Amniotic stem cell (primary cell): ENCODE measurements at regions not wholly inside any gene's neighbourhood (a gene's known extent, or its start where the extent isn't known, plus 50 kb on each side); places are given as distances from the start of the nearest gene placed in this dataset.

Source experiments
- DNase-seq: peaks from one replicate; lab custom pipeline; 2025; lab: John Stamatoyannopoulos, UW

DNA sequence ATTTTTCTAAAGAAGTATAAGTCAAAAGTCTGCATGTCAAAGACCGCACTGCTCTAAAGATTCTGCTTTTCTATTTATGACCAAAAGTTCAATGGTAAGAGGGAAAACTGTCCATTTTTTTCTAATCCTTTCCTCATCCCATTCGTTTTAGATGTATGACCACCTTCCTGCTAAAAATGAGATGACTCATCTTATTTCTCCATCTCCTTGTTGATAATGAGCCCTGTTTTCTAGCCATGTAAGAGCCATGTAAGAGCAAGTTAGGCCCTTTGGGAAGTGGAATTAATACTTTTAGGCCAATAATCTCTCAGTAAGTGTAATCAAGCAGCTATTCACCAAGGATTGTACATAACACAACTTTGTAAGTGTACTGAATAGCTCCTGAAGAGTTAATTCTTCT is 475.6 kb upstream of the B3GALT2 start:
- no peak for DNase-seq

DNA sequence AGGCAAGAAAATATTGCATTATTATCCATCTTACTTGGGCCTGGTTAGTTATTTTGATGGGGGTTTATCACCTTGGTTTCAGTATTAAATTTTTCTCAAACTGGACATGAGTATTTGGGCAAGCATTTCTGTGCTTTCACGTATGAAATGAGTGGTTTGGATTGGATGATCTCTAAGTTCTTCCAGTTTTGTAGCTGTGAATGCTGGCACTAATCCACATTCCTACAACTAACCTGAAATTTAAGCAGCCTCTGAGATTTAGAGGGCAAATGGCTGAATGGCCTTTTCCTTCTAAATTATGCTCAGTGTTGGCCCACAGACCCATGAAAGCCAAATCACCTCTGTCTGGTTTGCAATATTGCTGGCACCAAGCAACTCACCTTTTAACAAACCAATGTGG is 475.0 kb upstream of the B3GALT2 start:
- no peak for DNase-seq

DNA sequence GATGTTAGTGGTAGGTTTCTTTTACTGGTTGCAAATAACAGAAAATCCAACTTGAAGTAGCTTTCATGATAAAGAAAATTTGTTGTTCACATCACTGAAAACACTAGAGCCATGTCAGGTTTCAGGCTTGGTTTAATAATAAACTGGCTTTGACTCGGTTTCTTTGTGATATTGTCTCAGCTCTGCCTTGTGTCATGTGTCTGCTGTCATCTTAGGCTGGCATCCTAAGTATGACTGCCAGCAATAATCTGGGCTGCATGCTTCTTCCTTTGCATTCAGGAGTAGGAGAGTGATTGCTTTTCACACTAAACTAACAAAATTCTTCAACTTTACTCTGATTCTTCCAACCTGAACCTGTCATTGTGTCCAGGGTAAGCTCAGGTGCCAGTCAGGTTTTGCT is 474.0 kb upstream of the B3GALT2 start:
- DNase-seq = no peak

GRCh38 chr1:193658691-193659090 is 472.3 kb upstream of the B3GALT2 start:
- no peak for DNase-seq

DNA sequence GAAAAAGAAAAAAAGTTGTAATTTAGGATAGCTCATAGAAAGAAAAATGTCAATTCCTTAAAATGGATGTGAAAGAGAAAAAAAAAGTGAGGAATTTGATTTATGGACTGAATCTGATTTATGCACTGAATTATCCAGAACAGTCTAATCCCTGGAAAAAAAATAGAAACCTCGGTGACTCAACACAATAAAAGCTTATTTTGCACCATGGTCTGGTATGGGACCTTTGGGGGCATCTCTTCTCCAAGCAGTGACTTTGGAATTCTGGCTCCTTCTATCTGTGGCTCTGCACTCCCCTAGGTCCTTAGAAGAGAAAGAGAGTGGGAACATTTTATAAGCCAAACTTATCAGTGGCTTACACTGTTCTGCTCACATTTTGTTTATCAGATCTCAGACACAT is 471.7 kb upstream of the B3GALT2 start:
- no peak for DNase-seq

GRCh38 chr1:193657552-193657951 is 471.1 kb upstream of the B3GALT2 start:
- DNase-seq = no peak

- no peak for DNase-seq
Measured at GRCh38 chr1:193656841-193657240, 470.4 kb upstream of the B3GALT2 start.

- DNase-seq = no peak
Measured at GRCh38 chr1:193654951-193655735, 468.7 kb upstream of the B3GALT2 start.

DNA sequence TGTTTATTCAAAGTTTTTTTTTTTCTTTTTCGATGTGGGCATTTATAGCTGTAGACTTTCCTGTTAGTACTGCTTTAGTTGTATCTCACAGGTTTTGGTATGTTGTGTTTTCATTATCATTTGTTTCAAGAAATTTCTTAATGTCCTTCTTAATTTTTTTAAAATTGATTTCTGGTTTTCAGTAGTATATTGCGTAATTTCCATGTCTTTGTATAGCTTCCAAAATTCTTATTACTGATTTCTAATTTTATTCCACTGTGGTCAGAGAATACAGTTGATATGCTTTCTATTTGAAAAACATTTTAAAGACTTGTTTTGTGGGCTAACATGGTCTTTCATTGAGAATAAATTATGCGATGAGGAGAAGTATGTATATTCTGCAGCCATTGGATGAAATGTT is 463.2 kb upstream of the B3GALT2 start:
- no peak for DNase-seq

DNA sequence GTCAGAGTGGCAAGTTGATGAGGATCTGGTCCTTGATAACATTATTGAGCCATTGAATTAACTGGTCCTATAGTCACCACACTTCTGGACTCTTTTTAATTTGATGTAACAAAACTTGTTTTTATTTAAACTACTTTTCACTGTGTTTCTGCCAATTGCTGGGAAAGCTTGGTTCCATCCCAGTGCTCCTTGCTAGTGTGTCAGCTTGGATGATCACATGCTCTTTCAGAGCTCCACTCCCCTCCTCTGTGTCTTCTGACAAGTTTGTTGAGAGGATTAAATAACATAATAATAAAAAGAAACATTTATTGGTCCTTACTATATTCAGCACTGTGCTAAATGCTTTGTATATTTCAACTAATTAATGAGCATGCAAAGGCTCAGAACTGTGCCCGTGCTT is 448.5 kb upstream of the B3GALT2 start:
- no peak for DNase-seq

DNA sequence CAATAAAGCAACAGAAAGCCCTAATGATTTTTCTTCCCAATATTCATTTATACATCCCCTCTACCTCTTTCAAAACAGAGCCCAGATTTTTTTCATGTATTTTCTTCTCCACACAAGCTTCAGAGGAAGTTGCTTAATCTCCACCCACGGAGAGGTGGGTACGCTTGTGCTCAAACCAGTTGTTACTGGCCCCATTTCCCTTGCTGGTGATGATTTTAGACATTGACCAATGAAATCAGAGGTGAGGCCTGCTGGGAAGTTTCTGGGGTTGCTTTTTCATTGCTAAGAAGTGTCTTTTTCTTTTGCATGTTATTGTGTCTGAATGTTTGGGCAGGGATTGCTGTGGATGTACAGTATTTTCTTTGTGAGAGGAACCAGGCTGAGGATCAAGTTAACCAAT is 448.1 kb upstream of the B3GALT2 start:
- DNase-seq = no peak

- no peak for DNase-seq
Measured at GRCh38 chr1:193633991-193634390, 447.6 kb upstream of the B3GALT2 start.

DNA sequence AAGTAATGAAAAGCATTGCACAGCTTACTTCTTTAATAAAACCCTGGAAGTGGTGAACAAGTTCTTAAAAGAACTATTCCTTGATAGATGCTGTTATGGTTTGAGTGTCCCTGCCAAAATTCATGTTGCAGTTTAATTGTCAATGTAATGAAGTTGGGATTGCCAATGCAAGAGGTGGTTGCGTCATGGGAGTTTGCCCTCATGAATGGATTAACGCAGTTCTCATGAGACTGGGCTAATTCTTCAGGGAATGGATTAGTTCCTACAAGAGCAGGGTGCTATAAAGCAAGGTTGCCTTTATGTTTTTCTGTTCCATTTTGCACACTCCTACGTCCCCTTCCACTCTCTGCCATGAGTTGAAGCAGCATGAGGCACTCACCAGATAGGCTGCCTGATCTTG is 446.7 kb upstream of the B3GALT2 start:
- DNase-seq = no peak

- no peak for DNase-seq
Measured at GRCh38 chr1:193631306-193631705, 444.9 kb upstream of the B3GALT2 start.

DNA sequence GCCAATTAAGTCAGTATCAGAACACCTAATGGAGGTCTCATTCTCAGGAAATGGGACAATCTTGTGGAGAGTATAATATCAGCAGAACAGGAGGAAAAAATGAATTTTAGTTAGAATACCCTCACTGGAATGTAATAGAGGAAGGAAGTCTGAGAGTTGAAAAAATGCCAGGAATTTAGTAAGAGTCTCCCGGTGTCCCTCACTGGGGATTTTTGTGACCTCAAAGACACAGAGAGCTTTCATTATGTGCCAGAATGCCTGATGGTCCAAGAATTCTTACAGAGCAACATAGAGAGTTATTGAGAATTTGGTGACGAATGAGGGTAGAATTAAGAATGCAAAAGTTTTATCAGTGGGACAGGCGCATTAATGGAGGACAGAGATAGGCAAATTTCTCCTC is 443.5 kb upstream of the B3GALT2 start:
- DNase-seq = no peak

DNA sequence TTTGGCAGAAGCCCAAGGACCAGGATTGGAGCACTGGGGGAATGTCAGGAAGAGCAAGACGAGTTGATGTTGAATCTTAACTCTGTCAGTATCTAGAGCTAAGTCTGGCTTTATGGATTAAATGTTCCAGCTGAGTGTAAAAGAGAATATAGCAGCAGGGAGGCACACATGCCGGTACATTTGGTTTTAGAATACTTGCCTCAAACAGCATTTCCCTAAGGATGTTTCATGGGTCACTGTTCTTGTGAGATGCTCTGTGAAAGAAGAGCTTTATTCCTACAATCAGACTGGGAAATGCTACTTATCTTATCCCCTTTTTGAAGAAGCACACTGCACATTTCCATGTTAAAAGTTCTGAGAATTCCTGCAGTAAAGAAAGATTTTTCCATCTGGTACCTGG is 440.3 kb upstream of the B3GALT2 start:
- DNase-seq = no peak

- DNase-seq = no peak
Measured at GRCh38 chr1:193625255-193625654, 438.8 kb upstream of the B3GALT2 start.

- DNase-seq = no peak
Measured at GRCh38 chr1:193619911-193620310, 433.5 kb upstream of the B3GALT2 start.

GRCh38 chr1:193614817-193615216 is 428.4 kb upstream of the B3GALT2 start:
- no peak for DNase-seq

DNA sequence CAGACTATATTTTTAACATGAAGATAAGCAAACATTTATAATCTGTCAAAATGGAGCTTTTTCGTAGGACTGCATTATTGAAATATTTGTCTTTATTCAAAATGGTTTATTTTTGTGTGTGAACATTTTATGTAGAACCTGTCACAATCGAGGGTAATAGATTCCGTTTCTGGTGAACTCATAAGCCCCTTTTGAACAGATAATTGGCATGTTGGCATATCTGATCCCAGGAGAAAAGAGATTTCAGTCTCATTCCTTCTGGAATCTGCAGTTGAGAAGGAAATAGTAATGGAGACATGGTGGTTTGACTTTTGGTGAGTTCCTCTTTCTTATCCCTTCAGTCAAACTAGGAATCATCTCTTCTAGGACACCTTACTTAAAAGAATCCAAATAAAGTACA is 427.9 kb upstream of the B3GALT2 start:
- no peak for DNase-seq

DNA sequence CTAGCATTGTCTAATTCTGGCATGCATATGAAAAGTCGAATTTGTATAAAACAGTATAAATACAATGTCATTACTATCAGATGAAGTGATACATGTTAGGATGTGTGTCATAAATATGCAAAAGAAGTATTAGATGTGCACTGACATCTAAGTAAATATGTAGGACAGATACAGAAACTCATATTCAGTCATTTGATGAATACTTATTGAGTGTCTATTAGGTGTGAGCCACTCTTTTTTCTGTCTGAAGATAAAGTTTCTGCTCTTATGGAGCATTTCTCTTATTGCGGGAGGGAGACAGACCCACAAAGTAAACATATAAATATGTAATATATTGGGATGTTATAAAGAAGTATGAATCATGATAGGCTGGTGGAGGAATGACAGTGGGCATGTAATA is 426.6 kb upstream of the B3GALT2 start:
- DNase-seq = no peak

- no peak for DNase-seq
Measured at GRCh38 chr1:193609592-193609991, 423.2 kb upstream of the B3GALT2 start.

DNA sequence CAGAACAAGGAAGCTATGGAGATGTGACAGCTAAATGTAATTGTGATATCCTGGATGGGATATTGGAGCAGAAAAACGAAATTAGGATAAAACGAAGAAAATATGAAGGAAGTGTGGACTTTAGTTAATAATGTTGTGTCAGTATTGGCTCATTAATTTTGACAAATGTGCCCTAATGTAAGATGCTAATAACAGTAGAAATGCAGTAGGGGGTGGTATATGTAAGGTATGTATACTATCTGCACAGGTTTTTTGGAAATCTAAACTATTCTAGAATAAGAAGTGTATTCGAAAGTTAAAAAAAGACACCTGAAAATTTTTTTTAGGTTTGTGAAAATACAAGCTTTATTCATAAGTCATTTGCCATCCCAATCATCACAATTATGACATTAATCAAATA is 421.4 kb upstream of the B3GALT2 start:
- no peak for DNase-seq

DNA sequence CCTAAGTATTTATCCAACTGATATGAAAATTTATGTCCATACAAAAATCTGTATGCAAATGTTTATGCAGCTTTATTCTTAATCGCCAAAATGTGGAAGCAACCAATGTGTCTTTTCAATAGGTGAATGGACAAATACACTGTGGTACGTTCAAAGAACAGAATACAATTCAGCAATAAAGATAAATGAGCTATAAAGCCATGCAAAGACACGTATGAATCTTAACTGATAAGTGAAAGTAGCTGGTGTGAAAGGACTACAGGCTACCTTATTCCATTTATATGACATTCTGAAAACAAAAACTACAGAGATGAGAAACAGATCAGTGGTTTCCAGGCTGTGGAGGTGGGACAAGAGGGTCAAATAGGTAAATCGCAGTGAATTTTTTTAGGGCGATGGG is 419.6 kb upstream of the B3GALT2 start:
- DNase-seq = no peak
